HG03558 (cell line): ENCODE measurements at regions not wholly inside any gene's neighbourhood (a gene's known extent, or its start where the extent isn't known, plus 50 kb on each side); places are given as distances from the start of the nearest gene placed in this dataset.
"Not testable (repeated sequence)": the region's sequence is repeated elsewhere in the genome, so short reads cannot be mapped to it uniquely, and the experiment has no call there.

Source experiments
- ATAC-seq: cut with Tn5 transposase; IDR thresholded peaks from one replicate; pipeline ENCODE4 v1.9.1; 2021; ENCODE audit warnings: moderate number of reproducible peaks; ENCODE audit not compliant: unreplicated experiment; ENCODE audit errors: extremely low read depth

GRCh38 chr1:193884848-193885558 lies 698.6 kb upstream of the B3GALT2 start:
- no peak for ATAC-seq

- not testable (repeated sequence) for ATAC-seq
These were observed 691.5 kb upstream of the B3GALT2 start for GRCh38 chr1:193877920-193878319.

GRCh38 chr1:193868425-193868824 lies 682.0 kb upstream of the B3GALT2 start:
- no peak for ATAC-seq

GRCh38 chr1:193856261-193856660 lies 669.8 kb upstream of the B3GALT2 start:
- no peak for ATAC-seq

GRCh38 chr1:193850745-193851144 lies 664.3 kb upstream of the B3GALT2 start:
- ATAC-seq: no peak

- ATAC-seq: no peak
These were observed 660.6 kb upstream of the B3GALT2 start for GRCh38 chr1:193846876-193847604.

- ATAC-seq: no peak
These were observed 660.0 kb upstream of the B3GALT2 start for GRCh38 chr1:193846411-193846810.

GRCh38 chr1:193841857-193842256 lies 655.4 kb upstream of the B3GALT2 start:
- ATAC-seq: no peak

GRCh38 chr1:193831465-193831864 lies 645.1 kb upstream of the B3GALT2 start:
- ATAC-seq: no peak

- ATAC-seq: no peak
These were observed 641.1 kb upstream of the B3GALT2 start for GRCh38 chr1:193827516-193827915.

- ATAC-seq: no peak
These were observed 633.0 kb upstream of the B3GALT2 start for GRCh38 chr1:193819376-193819775.

GRCh38 chr1:193807208-193807607 lies 620.8 kb upstream of the B3GALT2 start:
- no peak for ATAC-seq

- ATAC-seq: no peak
These were observed 620.0 kb upstream of the B3GALT2 start for GRCh38 chr1:193806079-193807048.

- no peak for ATAC-seq
These were observed 613.7 kb upstream of the B3GALT2 start for GRCh38 chr1:193799948-193800690.

GRCh38 chr1:193799371-193799770 lies 613.0 kb upstream of the B3GALT2 start:
- no peak for ATAC-seq

GRCh38 chr1:193794239-193794638 lies 607.8 kb upstream of the B3GALT2 start:
- no peak for ATAC-seq

- no peak for ATAC-seq
These were observed 605.3 kb upstream of the B3GALT2 start for GRCh38 chr1:193791746-193792145.

GRCh38 chr1:193787061-193787460 lies 600.6 kb upstream of the B3GALT2 start:
- ATAC-seq: no peak

GRCh38 chr1:193785850-193786420 lies 599.5 kb upstream of the B3GALT2 start:
- no peak for ATAC-seq
